Mesodermal cell (in vitro differentiated cells): ENCODE measurements at regions not wholly inside any gene's neighbourhood (a gene's known extent, or its start where the extent isn't known, plus 50 kb on each side); places are given as distances from the start of the nearest gene placed in this dataset.

Experiments
- H3K27ac ChIP-seq: 2 replicates; pipeline ENCODE4 v1.7.0; 2013; ENCODE audit warnings: mild to moderate bottlenecking, low read depth, low read length, moderate library complexity; ENCODE audit not compliant: severe bottlenecking
- H3K36me3 ChIP-seq: 2 replicates; pipeline ENCODE4 v1.7.1; 2013; ENCODE audit warnings: mild to moderate bottlenecking, low read length, moderate library complexity; ENCODE audit not compliant: control insufficient read depth, insufficient read depth
- H3K4me1 ChIP-seq: one replicate; pipeline ENCODE4 v1.7.1; 2013; ENCODE audit warnings: mild to moderate bottlenecking, low read length; ENCODE audit not compliant: insufficient read depth, control insufficient read depth, poor library complexity, severe bottlenecking
- H3K4me3 ChIP-seq: 2 replicates; pipeline ENCODE4 v1.7.0; 2013; ENCODE audit warnings: low read length, control low read depth, mild to moderate bottlenecking; ENCODE audit not compliant: insufficient read depth, poor library complexity, severe bottlenecking; ENCODE audit errors: extremely low read depth
- H3K9me3 ChIP-seq: 2 replicates; pipeline ENCODE4 v1.7.1; 2013; ENCODE audit warnings: mild to moderate bottlenecking, low read length, moderate library complexity; ENCODE audit not compliant: control insufficient read depth
- WGBS, 2 experiments: methylation state at CpG; one replicate each; pipeline ENCODE4 v1.1.5; 2013; ENCODE audit warnings: missing lambda C conversion rate in 2 of 2; ENCODE audit not compliant: insufficient coverage in 2 of 2; 5-methylcytosine and 5-hydroxymethylcytosine counted together

DNA sequence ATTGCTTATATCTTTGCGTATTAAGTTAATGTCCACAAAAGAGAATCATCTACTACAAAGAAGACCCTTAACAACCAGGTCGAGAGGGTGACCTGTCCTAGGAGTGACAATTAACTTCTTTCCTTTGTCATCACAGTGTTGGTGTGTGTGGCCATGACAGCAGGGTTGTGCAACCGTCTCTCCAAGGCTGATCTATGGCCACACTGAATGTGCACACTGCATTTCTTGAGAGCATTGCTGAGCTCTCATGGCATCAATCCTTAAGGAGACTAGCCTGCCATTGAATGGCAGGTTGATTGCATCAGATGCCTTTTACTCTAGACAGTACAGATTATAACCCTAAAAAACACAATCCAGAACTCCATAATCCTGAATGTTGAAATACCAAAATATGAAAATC lies 86.5 kb upstream of the OLFM3 start:
- H3K27ac ChIP-seq: no peak overlapping the region
- WGBS, 2 experiments: 80 to 95% methylated on average over 1 to 3 of the region's 3 CpGs
- H3K36me3 ChIP-seq: no peaks in the 10 kb centered on the region
- no peaks in the 10 kb centered on the region for H3K4me1 ChIP-seq
- H3K4me3 ChIP-seq: no peak overlapping the region
- H3K9me3 ChIP-seq: peaks cover 8% of the 10 kb centered on the region

GRCh38 chr1:102074874-102075273 lies 78.1 kb upstream of the OLFM3 start:
- no peaks in the 10 kb centered on the region for H3K4me1 ChIP-seq
- H3K4me3 ChIP-seq: no peak overlapping the region
- no peaks in the 10 kb centered on the region for H3K9me3 ChIP-seq
- H3K36me3 ChIP-seq: no peaks in the 10 kb centered on the region
- H3K27ac ChIP-seq: no peak overlapping the region

DNA sequence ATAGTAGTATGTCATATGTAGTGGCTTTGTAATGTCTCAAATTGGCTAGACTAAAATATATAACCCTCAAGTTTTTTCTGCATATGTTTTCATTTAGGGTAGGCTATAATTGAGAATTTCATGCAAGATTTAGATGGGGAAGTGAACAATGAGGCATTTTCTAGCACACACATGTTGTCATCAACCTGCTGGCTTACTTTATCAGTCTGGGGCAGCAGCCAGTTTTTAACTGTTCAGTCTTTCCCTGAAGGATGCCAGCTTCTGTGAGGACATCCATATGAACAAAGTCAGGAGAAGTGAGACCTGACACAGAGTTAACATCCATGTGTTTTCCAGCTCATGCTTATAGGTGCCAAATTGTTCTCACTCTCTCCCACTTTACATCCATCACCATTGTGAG lies 74.7 kb upstream of the OLFM3 start:
- Histone ChIP-seq H3K9me3 (no peaks in the 10 kb centered on the region), H3K27ac (no peak overlapping the region), H3K4me3 (no peak overlapping the region), H3K4me1 (no peaks in the 10 kb centered on the region), H3K36me3 (no peaks in the 10 kb centered on the region)

GRCh38 chr1:102050556-102050955 lies 53.8 kb upstream of the OLFM3 start:
- no peaks in the 10 kb centered on the region for H3K36me3 ChIP-seq
- no peaks in the 10 kb centered on the region for H3K9me3 ChIP-seq
- WGBS, 2 experiments: 83 to 85% methylated on average over 1 of the region's 1 CpG

DNA sequence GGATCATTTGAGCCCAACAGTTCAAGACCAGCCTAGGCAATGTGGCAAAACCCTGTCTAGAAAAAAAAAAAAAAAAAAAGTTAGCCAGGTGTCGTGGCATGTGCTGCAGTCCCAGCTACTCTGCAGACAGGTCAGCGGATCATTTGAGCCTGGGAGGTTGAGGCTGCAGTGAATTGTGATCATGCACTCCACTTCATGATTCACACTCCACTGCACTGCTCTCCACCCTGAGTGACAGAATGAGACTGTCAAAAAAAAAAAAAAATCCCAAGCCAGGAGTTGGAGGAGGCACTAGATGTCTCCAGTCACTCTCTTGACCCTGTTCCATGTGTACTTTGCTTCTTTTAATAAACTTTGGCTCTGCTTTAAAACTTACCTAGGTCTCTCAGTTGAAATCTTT lies 51.0 kb upstream of the OLFM3 start:
- Histone ChIP-seq H3K4me1 (no peaks in the 10 kb centered on the region), H3K9me3 (no peaks in the 10 kb centered on the region), H3K27ac (no peak overlapping the region), H3K4me3 (no peak overlapping the region), H3K36me3 (no peaks in the 10 kb centered on the region)
- WGBS, 2 experiments: 80 to 100% methylated on average over 1 to 2 of the region's 2 CpGs

More at GRCh38 chr1:102050556-102050955, 53.8 kb upstream of the OLFM3 start:
- Histone ChIP-seq H3K27ac (no peak overlapping the region), H3K4me1 (no peaks in the 10 kb centered on the region), H3K4me3 (no peak overlapping the region)
